ENCODE measurements at regions not wholly inside any gene's neighbourhood (a gene's known extent, or its start where the extent isn't known, plus 50 kb on each side); places are given as distances from the start of the nearest gene placed in this dataset.
"Not testable (repeated sequence)": the region's sequence is repeated elsewhere in the genome, so short reads cannot be mapped to it uniquely, and the experiment has no call there.

- H3K27me3 ChIP-seq, result no peaks in the 10 kb centered on the region
- DNase-seq, result no peak
- no peak for TF ChIP-seq POLR2A (IDR thresholded peaks at IDR 0.05)
- TF ChIP-seq CTCF (IDR thresholded peaks at IDR 0.05), result no peak
- H3K4me1 ChIP-seq, result no peaks in the 10 kb centered on the region
- intact Hi-C loops (cut with DNase I; ENCODE audit: low total_unique reads), result loop anchor here (5.0 to 10.0 kb wide), 3 partner anchors 68 to 839 kb away; partner anchors contain the start of gene GAS1
- no peaks in the 10 kb centered on the region for H3K9me3 ChIP-seq
- 83 to 92% methylated on average over 5 of the region's 5 CpGs for WGBS, 2 donors
- H3K4me3 ChIP-seq, result no peak overlapping the region
- no peak overlapping the region for H3K27ac ChIP-seq
- no peaks in the 10 kb centered on the region for H3K36me3 ChIP-seq (ENCODE audit: low read depth, missing control alignments)
These were observed 131.1 kb upstream of the TUT7 start for GRCh38 chr9:86485359-86485758.

- intact Hi-C loops (cut with DNase I; ENCODE audit: low total_unique reads), result loop anchor here (10.0 kb wide), 1 partner anchor 841 kb away; no protein-coding TSS in a partner anchor
These were observed 129.3 kb upstream of the TUT7 start for GRCh38 chr9:86483496-86483895.

GRCh38 chr9:86481466-86481865, 127.3 kb upstream of the TUT7 start:
- Histone ChIP-seq H3K27me3 (no peaks in the 10 kb centered on the region), H3K36me3 (ENCODE audit: low read depth, missing control alignments) (no peaks in the 10 kb centered on the region), H3K4me1 (no peaks in the 10 kb centered on the region), H3K27ac (no peak overlapping the region), H3K9me3 (no peaks in the 10 kb centered on the region), H3K4me3 (no peak overlapping the region)
- 86% methylated on average over 3 of the region's 3 CpGs for WGBS, 2 donors
- TF ChIP-seq CTCF (IDR thresholded peaks at IDR 0.05) (no peak), POLR2A (IDR thresholded peaks at IDR 0.05) (no peak)
- no peak for DNase-seq
- intact Hi-C loops (cut with DNase I; ENCODE audit: low total_unique reads), result loop anchor here (10.0 kb wide), 1 partner anchor 843 kb away; no protein-coding TSS in a partner anchor

More at GRCh38 chr9:86483496-86483895, 129.3 kb upstream of the TUT7 start:
- Histone ChIP-seq H3K27me3 (no peaks in the 10 kb centered on the region), H3K4me1 (no peaks in the 10 kb centered on the region), H3K9me3 (no peaks in the 10 kb centered on the region), H3K4me3 (no peak overlapping the region), H3K36me3 (ENCODE audit: low read depth, missing control alignments) (no peaks in the 10 kb centered on the region), H3K27ac (no peak overlapping the region)
- no peak for TF ChIP-seq POLR2A (IDR thresholded peaks at IDR 0.05)
- TF ChIP-seq CTCF (IDR thresholded peaks at IDR 0.05), result no peak
- no peak for DNase-seq

- H3K4me1 ChIP-seq; DNase-seq; H3K9me3 ChIP-seq; H3K4me3 ChIP-seq; intact Hi-C loops (cut with DNase I; ENCODE audit: low total_unique reads); H3K36me3 ChIP-seq (ENCODE audit: low read depth, missing control alignments); H3K27me3 ChIP-seq; H3K27ac ChIP-seq: not testable (repeated sequence)
- WGBS, 2 donors, result 86 to 100% methylated on average over 1 of the region's 1 CpG
These were observed 121.0 kb upstream of the TUT7 start for GRCh38 chr9:86475255-86475654.

- no peaks in the 10 kb centered on the region for H3K27me3 ChIP-seq
- TF ChIP-seq CTCF (IDR thresholded peaks at IDR 0.05), result no peak
- TF ChIP-seq POLR2A (IDR thresholded peaks at IDR 0.05), result no peak
- no peak for DNase-seq
- H3K4me1 ChIP-seq, result no peaks in the 10 kb centered on the region
- no peaks in the 10 kb centered on the region for H3K9me3 ChIP-seq
- intact Hi-C loops (cut with DNase I; ENCODE audit: low total_unique reads), result no loop called here
- H3K4me3 ChIP-seq, result no peak overlapping the region
- WGBS, 2 donors, result 62 to 75% methylated on average over 7 of the region's 7 CpGs
- H3K27ac ChIP-seq, result no peak overlapping the region
- H3K36me3 ChIP-seq (ENCODE audit: low read depth, missing control alignments), result no peaks in the 10 kb centered on the region
These were observed 117.1 kb upstream of the TUT7 start for GRCh38 chr9:86471171-86471815.
